Erythroblast (primary cell): ENCODE measurements at regions not wholly inside any gene's neighbourhood (a gene's known extent, or its start where the extent isn't known, plus 50 kb on each side); places are given as distances from the start of the nearest gene placed in this dataset.

Experiments
- DNase-seq, 2 experiments: peaks; one replicate each; lab custom pipeline; 2025; lab: John Stamatoyannopoulos, UW
- GATA1 ChIP-seq: IDR thresholded peaks from 2 replicates; pipeline ENCODE4 v1.6.1; 2011; ENCODE audit warnings: low read depth, mild to moderate bottlenecking, control low read depth, low read length, moderate library complexity
- POLR2A ChIP-seq: IDR thresholded peaks from 2 replicates; pipeline ENCODE4 v1.6.1; 2011; ENCODE audit warnings: mild to moderate bottlenecking, low read length

GRCh38 chr9:80841888-80842287, 847.5 kb downstream of the TLE1 start:
- no peak for DNase-seq
- no peak for TF ChIP-seq GATA1
- no peak for TF ChIP-seq POLR2A

- no peak for DNase-seq
- TF ChIP-seq POLR2A = no peak
- TF ChIP-seq GATA1 = no peak
Observed at GRCh38 chr9:80839821-80840675, 849.3 kb downstream of the TLE1 start.

GRCh38 chr9:80836013-80836412, 853.3 kb downstream of the TLE1 start:
- DNase-seq = no peak
- TF ChIP-seq POLR2A = no peak
- no peak for TF ChIP-seq GATA1

GRCh38 chr9:80831751-80832150, 857.6 kb downstream of the TLE1 start:
- TF ChIP-seq GATA1 (no peak), POLR2A (no peak)

GRCh38 chr9:80811656-80812055, 877.7 kb downstream of the TLE1 start:
- no peak for TF ChIP-seq GATA1
- TF ChIP-seq POLR2A = no peak

More at GRCh38 chr9:80831751-80832150, 857.6 kb downstream of the TLE1 start:
- no peak for DNase-seq

GRCh38 chr9:80811003-80811402, 878.3 kb downstream of the TLE1 start:
- DNase-seq = no peak
- TF ChIP-seq POLR2A = no peak
- TF ChIP-seq GATA1 = no peak

More at GRCh38 chr9:80811656-80812055, 877.7 kb downstream of the TLE1 start:
- no peak for DNase-seq

GRCh38 chr9:80806671-80807070, 882.7 kb downstream of the TLE1 start:
- no peak for DNase-seq
- no peak for TF ChIP-seq POLR2A
- no peak for TF ChIP-seq GATA1

- no peak for DNase-seq
- TF ChIP-seq POLR2A (no peak), GATA1 (no peak)
Observed at GRCh38 chr9:80804873-80805272, 884.5 kb downstream of the TLE1 start.

GRCh38 chr9:80797831-80798688, 891.3 kb downstream of the TLE1 start:
- no peak for DNase-seq
- TF ChIP-seq GATA1 = no peak
- TF ChIP-seq POLR2A = no peak

- no peak for DNase-seq
- TF ChIP-seq GATA1 = no peak
- TF ChIP-seq POLR2A = no peak
Observed at GRCh38 chr9:80797101-80797829, 892.1 kb downstream of the TLE1 start.

- no peak for TF ChIP-seq GATA1
- no peak for DNase-seq
Observed at GRCh38 chr9:80796632-80797031, 892.7 kb downstream of the TLE1 start.

- no peak for TF ChIP-seq POLR2A
Observed at GRCh38 chr9:80794197-80794596, 895.1 kb downstream of the TLE1 start.

GRCh38 chr9:80793706-80794105, 895.6 kb downstream of the TLE1 start:
- DNase-seq = no peak
- TF ChIP-seq GATA1 (no peak), POLR2A (no peak)

More at GRCh38 chr9:80794197-80794596, 895.1 kb downstream of the TLE1 start:
- DNase-seq = no peak
